CD4-positive, alpha-beta T cell treated with Interleukin-15 for 4 hours (primary cell): ENCODE measurements at regions not wholly inside any gene's neighbourhood (a gene's known extent, or its start where the extent isn't known, plus 50 kb on each side); places are given as distances from the start of the nearest gene placed in this dataset.
A peak's percentile ranks its signal among the peaks of the same experiment; 100 is the strongest.

ENCODE experiments used
- DNase-seq: peaks from one replicate; pipeline ENCODE4 v3.0.0-alpha.2; 2020; ENCODE audit warnings: low spot score

GRCh38 chr4:176981074-176981473 lies 188.4 kb upstream of the VEGFC start:
- DNase-seq = no peak

GRCh38 chr4:176981551-176981950 lies 188.8 kb upstream of the VEGFC start:
- no peak for DNase-seq

DNA sequence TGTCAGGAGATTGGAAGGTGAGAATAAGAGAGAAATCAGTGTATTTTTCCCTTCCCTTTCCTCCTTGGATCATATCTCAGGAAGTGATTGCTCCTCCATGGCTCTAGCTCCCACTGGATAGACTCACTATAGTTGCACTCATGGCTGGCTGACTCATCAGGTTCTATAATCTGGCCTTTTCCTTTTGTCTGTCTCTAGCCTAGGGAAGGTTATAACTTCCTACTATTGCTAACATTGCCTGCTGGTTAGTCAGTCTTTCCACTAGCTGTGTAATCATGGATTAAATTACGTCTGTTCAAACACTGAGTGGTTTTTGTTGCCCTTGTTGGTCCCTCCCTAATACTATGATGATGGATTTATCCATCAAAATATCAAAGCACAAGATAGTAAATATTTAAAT lies 195.5 kb upstream of the VEGFC start:
- DNase-seq = no peak

DNA sequence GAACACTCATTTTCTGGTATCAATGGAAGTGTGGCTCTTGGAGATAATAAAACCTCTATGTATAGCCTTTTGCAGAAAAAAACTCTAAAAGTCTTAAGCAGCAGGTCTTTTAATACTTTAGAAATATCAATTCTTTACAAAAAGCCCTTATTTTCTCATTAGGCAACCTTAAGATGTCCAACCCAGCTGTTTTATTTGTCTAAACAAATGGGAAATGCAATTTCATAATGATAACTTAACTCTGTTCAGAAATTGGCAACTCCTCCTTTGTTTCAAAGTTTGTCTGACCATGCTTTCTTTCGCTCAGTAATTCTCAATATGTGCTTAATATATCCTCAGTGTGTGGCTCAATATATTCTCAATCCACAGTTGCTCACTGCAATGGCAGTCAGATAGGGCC lies 196.5 kb upstream of the VEGFC start:
- no peak for DNase-seq

DNA sequence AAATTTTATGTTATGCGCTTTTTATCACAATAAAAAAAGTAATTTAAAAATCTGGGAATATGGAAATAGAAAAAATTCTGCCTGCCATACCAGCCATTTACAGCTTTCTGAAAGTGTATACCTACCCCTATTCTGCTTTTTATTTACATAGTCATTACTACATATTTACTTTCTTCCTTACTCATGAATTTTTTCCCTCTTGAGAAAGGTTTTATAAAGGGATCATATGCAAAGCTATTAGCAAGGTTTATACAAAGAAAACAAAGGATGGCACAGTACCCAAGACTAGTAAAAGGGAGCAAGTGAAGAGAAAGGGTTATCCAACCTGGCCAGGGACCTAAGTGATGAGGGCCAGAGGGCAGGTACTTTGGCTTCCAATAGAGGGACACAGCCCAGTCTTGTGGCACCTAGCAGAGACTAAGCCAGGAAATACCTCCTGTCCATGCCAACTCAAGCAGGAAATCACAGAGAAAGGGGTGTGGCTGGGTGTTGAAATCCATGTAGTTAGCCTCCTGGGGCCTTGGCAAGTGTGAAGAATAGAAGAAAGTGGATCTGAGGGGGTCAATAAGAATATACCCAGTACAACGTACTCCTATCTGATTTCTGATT lies 207.3 kb upstream of the VEGFC start:
- DNase-seq = no peak

- DNase-seq = no peak
These were observed 208.8 kb upstream of the VEGFC start for GRCh38 chr4:177001271-177002175.

- DNase-seq = no peak
These were observed 213.0 kb upstream of the VEGFC start for GRCh38 chr4:177005674-177006230.

- no peak for DNase-seq
These were observed 213.6 kb upstream of the VEGFC start for GRCh38 chr4:177006331-177006730.

GRCh38 chr4:177008071-177008835 lies 215.5 kb upstream of the VEGFC start:
- DNase-seq = no peak

DNA sequence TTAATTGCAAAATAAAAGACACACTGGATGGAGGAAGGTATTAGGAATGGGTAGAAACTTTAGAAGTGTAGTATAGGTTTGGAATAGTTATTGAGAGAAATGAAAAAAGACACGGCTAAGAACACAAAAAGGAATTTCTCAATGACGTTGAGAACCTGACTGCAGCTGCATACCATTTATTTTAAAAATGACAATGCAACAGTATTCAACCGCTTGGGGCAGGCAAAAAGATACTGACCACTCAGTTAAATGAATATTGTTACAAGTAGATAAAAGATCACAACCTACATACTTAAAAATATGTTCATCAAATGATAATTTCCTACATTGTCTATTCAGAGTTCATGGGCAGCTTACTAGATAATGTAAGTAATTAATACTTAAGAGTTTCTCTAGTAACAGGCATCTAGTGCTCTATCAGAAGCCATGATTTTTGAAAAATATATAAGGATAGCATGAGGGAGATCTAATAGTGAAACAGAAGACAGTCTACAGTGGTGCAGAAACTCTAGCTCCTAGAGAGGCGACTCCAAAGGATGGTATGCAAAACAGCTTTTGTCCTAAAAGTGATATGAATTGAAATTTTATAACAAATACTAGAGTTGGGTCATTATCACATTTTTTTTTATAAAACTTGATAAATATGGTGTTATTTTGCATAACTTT lies 216.2 kb upstream of the VEGFC start:
- DNase-seq = no peak

DNA sequence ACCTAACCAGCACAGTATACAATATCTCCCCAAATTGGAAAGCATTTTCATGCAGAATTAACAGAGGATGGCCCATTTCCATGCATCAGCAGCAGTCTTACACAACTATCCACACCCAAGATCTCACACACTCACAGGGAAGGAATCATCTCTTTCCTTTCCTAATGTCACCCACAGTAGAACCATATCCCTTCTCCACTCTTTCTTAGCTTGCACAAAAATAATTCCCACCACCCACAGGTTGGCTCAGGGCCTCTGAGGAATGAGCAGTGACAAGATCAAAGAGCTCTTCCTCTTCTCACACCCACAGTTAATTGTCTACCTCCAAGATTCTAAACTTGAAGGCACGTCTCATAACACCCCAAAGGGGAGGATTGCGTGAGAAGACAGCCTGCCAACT lies 217.7 kb upstream of the VEGFC start:
- no peak for DNase-seq

- no peak for DNase-seq
These were observed 220.3 kb upstream of the VEGFC start for GRCh38 chr4:177012918-177013545.

GRCh38 chr4:177016541-177017141 lies 223.9 kb upstream of the VEGFC start:
- DNase-seq = no peak

DNA sequence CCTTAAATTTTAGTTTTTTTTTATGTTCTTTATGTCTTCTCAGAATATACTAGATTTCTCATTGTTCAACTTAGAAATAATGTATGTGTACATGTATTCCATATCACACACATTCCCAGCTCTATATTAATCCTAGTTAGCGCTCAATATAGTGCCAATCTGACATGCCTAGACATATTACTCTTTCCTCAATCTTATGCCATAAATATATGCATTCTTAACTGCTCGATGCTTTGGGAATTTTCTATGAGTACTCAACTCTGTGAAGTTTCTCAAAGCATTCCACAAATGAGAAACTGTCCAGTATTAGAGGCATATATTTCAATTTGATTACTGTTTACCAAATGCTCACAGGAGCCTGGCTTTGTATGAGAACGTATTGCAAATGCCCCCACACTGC lies 231.2 kb upstream of the VEGFC start:
- DNase-seq = no peak

- no peak for DNase-seq
These were observed 239.6 kb upstream of the VEGFC start for GRCh38 chr4:177032341-177032740.

DNA sequence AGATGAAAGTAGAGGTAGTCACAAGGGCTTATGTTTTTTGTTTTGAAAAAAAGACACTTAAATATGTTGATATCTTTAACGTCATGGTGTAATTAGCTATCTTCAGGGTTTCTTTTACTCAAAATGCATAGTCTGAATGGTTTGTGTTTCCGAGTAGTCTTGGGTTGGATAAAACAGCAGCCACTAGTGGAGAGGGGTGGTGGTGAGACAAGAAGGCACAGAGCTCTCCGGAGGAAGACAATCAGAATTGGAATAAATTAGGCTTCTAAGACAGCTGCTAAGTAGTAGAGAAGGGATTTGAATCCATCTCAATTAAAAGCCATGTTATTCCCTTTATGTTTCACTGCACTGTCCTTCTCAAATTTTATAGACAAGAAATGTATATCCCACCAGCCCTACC lies 240.4 kb upstream of the VEGFC start:
- DNase-seq = no peak

GRCh38 chr4:177033632-177034031 lies 240.9 kb upstream of the VEGFC start:
- DNase-seq = no peak

GRCh38 chr4:177041356-177041755 lies 248.6 kb upstream of the VEGFC start:
- DNase-seq = no peak

DNA sequence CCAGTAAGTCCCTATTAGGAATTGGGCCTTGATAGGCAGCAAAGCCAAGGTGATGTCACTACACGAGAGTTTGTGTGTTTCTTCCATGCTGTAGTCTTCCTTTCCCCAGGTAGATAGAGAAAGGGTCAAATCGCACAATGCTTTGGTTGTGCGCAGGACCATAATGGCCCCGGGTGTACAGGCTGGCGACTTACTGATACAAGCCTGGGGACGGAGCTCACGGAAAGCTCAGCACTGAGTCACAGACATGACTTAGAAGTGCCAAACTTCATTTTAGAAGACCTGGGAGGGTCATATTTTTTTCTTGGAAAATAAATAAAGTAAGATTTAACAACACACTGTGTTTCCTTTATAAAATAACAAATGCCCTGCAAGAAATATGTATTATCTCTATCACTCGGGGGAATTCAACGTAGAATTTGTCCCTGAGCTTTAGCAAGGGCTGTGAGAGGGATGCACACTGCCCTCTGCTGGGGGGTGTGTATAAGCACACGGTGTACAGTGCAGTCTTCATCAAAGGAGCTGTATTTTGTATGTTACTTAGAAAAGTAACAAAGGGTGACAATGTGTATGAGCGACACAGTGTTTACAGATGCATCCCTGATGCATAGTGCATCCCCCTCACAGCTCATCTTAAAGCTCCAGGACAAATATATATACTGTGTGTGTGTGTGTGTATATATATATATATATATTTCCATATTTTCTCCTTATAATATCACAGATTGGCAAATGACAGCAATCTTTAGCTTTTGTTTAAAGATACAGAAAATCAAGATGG lies 254.5 kb upstream of the VEGFC start:
- peak; percentile 37 for DNase-seq

DNA sequence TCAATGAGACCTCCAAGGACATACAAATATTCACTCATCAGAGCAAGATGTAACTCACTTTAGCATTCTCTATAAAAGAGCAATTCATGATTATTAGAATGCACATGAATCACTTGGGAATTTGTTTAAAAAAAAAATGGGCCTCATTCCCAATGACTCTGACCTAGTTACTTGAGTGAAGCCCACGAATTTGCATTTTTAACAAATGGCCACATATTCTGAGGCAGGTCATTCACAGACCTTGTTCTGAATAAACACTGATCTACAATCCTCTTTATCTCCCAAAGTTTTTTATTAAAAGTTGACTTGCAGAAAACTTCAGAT lies 255.1 kb upstream of the VEGFC start:
- no peak for DNase-seq
